ENCODE measurements at regions not wholly inside any gene's neighbourhood (a gene's known extent, or its start where the extent isn't known, plus 50 kb on each side); places are given as distances from the start of the nearest gene placed in this dataset.
"Not testable (repeated sequence)": the region's sequence is repeated elsewhere in the genome, so short reads cannot be mapped to it uniquely, and the experiment has no call there.

GRCh38 chr1:102659876-102660483, 448.3 kb downstream of the COL11A1 start:
- not testable (repeated sequence) for DNase-seq

GRCh38 chr1:102655034-102655433, 453.3 kb downstream of the COL11A1 start:
- no peak for DNase-seq

GRCh38 chr1:102640872-102641271, 467.4 kb downstream of the COL11A1 start:
- DNase-seq: no peak

GRCh38 chr1:102640312-102640711, 468.0 kb downstream of the COL11A1 start:
- DNase-seq: no peak

GRCh38 chr1:102631691-102632090, 476.6 kb downstream of the COL11A1 start:
- DNase-seq: no peak

GRCh38 chr1:102630041-102630440, 478.3 kb downstream of the COL11A1 start:
- DNase-seq: no peak

GRCh38 chr1:102628109-102628613, 480.2 kb downstream of the COL11A1 start:
- DNase-seq: no peak

GRCh38 chr1:102627145-102627544, 481.2 kb downstream of the COL11A1 start:
- DNase-seq: no peak

GRCh38 chr1:102615896-102616295, 492.4 kb downstream of the COL11A1 start:
- no peak for DNase-seq

- no peak for DNase-seq
Measured at GRCh38 chr1:102595106-102595505, 513.2 kb downstream of the COL11A1 start.

- DNase-seq: no peak
Measured at GRCh38 chr1:102593276-102593675, 515.0 kb downstream of the COL11A1 start.

GRCh38 chr1:102588536-102588935, 519.8 kb downstream of the COL11A1 start:
- no peak for DNase-seq

GRCh38 chr1:102586022-102586421, 522.3 kb downstream of the COL11A1 start:
- DNase-seq: no peak

GRCh38 chr1:102580806-102581205, 527.5 kb downstream of the COL11A1 start:
- no peak for DNase-seq

- DNase-seq: no peak
Measured at GRCh38 chr1:102578804-102579203, 529.5 kb downstream of the COL11A1 start.

GRCh38 chr1:102572637-102573036, 535.7 kb downstream of the COL11A1 start:
- no peak for DNase-seq

GRCh38 chr1:102566182-102566581, 542.1 kb downstream of the COL11A1 start:
- no peak for DNase-seq

- no peak for DNase-seq
Measured at GRCh38 chr1:102562380-102562779, 545.9 kb downstream of the COL11A1 start.

GRCh38 chr1:102550729-102551384, 554.1 kb upstream of the OLFM3 start:
- DNase-seq: peak; percentile 8

GRCh38 chr1:102546251-102546650, 549.5 kb upstream of the OLFM3 start:
- no peak for DNase-seq

- no peak for DNase-seq
Measured at GRCh38 chr1:102535829-102536505, 539.2 kb upstream of the OLFM3 start.

GRCh38 chr1:102531036-102531435, 534.3 kb upstream of the OLFM3 start:
- no peak for DNase-seq

GRCh38 chr1:102529446-102529845, 532.7 kb upstream of the OLFM3 start:
- DNase-seq: no peak

GRCh38 chr1:102500758-102501157, 504.0 kb upstream of the OLFM3 start:
- DNase-seq: no peak

Data from activated CD4-positive, alpha-beta T cell treated with anti-CD3 and anti-CD28 coated beads, Interleukin-2, amount 50 U/mL, for 16 hours (primary cell).